Inflammatory macrophage (primary cell): ENCODE measurements at regions not wholly inside any gene's neighbourhood (a gene's known extent, or its start where the extent isn't known, plus 50 kb on each side); places are given as distances from the start of the nearest gene placed in this dataset.

Experiments used
- DNase-seq, 2 donors: peaks; one replicate each; pipeline ENCODE4 v3.0.0-alpha.2; 2020 to 2022

DNA sequence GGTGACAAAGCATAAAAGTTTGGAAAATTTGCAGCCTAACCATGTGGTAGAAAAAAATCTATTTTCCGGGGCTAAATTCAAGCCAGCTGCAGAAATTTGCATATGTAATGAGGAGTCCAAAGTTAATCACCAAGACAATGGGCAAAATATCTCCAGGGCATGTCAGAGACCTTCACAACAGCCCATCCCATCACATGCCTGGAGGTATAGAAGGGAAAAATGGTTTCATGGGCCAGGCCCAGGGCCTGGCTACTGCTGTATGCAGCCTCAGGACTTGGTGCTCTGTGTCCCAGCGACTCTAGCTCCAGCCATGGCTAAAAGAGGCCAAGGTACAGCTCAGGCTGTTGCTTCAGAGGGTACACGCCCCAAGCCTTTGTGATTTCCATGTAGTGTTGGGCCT lies 655.8 kb upstream of the MGAT4C start:
- DNase-seq: no peak

DNA sequence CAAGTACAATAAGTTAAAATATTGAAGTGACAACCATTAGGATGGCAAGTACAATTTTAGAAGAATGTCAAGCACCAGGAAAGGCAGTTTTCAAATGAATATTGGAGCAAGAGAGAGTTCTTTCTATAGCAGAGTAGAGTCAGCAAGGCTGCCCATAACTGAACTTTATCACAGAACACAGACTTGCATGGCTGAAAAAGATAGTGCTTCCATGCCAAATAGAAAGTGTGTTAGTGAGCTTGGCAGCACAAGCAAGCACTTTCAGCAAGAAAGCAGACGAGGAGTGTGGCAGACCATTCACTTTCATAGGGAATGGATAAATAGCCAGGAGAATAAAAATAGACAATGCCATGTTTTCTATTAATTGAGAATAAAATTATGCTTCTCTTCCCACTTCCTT lies 647.0 kb upstream of the MGAT4C start:
- DNase-seq: no peak

DNA sequence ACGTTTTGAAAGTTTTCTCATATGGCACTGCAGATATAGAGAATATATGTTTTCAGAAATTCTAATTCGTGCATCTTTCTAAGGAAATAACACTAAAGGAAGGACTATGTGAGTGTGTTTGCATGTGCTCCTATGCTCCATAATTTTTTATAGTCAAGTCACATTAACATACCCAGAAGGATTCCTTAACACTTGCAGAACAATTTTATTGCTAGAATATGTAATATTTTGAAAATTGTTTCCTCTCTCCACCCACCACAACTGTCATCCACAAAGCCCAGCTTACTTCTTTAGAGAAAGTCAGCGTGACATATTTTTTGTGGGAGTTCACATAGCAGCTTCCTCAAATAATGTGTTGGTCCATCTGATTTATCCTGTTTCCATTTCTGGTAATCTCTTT lies 604.6 kb upstream of the MGAT4C start:
- DNase-seq: no peak

DNA sequence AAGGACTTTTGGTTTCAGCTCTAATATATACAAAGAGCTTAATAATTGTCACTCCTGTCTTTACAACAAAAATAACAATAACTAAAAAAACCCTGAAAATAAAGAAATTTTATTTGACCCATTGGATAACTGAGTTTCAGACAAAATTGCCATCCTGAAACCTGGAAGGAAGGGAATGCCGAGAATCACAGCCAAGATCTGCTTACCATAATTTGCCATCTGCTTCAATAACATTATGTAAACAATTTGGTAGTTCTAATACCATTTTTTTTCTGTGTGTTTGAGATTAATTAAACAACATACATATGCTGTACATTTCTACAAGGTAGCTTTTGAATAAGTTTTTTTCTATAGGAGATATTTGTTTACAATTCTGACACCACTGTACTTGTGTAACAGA lies 596.3 kb upstream of the MGAT4C start:
- DNase-seq: no peak

DNA sequence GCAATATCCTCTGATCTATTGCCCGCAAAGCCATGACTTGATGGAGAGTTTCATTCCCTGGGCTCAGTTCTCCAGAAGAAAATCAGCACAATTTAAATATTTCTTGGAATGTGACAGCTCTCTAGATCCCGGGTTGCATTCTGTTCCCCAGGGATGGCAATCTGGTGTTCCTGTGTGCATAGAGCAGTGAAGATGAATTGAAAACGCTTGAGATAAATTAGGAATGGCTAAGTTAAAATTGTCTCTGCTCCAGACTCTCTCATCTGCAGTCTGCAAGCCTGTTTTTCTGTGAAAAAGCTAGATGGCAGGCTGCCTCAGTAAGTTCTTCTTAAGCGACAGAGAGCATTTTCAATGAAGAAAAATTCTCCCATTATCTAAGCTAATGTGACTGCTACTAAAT lies 582.5 kb upstream of the MGAT4C start:
- no peak for DNase-seq

DNA sequence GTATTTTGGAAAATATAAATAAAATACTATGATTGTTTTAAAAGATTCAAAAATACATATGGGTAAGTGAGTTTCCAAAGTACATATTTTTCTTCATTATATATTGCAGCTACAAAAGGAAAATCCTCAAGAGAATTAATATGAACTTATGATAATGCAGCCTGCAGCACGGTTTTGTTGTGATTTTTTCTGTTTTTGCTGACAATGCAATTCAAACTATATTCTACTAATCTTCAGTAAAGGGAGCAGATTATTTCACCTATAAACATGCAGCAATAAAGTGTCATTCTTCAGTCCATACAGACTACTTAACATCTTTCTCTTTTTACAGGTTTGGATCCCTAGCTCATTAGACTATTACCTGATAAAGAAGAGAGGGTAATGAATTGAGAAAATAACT lies 582.1 kb upstream of the MGAT4C start:
- DNase-seq: no peak

DNA sequence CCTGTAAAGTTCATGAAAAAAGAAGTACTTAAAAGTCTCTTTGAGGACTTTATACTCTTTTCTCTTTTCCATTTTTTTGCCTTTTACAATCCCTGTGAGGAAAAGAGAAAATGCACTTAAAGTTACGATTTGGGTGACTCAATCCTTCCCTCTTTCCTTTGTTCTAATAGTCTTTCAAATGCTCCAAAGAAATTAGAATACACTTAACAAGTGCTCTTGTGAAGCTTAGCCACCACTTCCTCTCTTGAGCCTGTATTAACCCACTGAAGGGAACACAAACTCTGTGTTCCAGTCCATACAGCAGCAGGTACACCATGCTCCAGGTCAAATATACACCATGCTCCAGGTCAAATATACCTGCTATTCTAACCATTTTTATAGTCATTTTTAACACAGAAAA lies 581.1 kb upstream of the MGAT4C start:
- DNase-seq: no peak

DNA sequence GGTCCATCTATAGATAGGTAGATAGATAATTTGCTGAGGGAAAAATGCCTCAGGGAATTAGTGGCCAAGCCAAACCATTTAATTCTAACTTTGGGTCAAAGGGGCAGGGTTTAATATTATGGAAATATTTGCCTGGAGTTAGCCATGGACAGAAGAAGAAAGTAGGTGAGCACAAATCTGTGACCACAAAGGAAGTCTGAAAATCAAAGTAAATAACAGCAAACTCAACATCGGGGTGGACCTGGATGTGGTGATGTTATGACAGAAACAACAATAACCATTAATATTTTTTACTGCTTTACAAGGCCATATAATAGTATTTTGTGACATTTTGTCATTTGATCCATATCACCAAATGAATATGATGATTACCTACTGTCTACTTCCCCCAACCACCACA lies 578.0 kb upstream of the MGAT4C start:
- no peak for DNase-seq

DNA sequence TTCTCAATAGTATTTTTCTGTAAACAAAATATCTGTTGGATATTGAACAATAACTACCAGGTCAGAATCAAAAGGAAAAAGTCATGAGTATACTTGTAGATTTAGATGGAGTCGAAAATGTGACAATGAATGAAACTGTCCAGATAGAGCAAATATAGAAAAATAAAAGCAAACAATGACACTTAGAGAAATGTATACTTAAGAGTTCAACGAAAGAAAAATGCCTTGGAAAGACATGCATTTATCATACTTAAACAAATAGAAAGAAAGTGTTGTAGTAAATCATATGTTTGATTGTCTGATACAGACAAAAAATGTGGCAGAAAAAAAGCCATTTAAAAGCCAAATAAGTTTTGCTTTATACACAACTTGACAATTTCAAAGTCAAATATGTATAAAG lies 571.2 kb upstream of the MGAT4C start:
- no peak for DNase-seq

DNA sequence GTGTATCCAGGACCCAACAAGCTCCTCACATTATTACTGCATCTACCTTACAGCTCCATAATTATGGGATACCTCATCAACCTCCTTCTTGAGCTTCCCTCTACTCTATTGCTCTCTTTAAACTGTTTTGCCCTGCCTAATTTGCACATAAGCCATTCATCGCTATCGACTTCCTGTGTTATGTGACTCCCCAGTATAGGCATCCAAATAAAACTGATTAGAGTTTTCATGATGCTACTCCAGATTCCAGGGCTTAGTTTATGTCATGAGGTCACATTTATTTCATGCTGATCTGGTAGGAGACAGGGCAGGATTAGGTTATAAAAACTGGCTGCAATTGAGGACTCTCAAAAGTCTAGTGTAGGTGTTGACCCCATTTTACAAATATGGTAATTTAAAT lies 569.9 kb upstream of the MGAT4C start:
- DNase-seq: no peak

DNA sequence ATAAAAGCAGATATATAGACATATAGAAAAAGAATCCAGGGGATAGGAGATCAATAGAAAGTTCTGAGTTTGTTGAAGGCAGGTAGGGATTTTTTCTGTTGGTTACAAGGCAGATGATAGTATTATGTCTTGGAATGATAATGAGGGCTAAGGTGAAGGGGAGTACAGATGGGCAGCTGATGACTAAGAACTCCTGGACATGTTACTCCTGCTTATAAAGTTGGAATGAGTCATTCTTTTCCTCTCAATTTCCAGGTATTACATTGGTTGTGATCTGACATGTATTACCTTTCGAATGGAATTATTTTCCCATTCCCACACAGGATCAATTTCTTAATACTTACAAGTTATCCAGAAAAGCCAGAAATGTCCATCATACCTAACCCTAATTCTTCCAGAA lies 545.2 kb upstream of the MGAT4C start:
- no peak for DNase-seq

DNA sequence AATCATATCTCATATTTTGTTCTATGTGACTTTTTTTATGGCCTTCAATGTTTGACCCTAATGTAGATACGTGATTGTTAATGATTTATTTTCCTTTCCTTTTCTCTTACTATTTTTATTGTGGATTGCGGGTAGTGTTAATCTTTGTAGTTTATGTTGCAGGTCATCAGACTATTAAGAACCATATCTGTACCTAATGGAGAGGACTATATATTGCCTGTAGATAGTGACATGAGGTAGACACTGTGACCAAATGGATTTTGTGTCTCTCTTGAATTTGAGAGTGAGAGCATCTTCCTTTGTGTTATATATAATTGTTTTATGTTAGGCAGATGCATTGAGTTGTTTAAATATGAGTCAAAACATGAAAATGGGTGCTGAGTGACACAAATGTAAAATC lies 543.4 kb upstream of the MGAT4C start:
- DNase-seq: no peak

DNA sequence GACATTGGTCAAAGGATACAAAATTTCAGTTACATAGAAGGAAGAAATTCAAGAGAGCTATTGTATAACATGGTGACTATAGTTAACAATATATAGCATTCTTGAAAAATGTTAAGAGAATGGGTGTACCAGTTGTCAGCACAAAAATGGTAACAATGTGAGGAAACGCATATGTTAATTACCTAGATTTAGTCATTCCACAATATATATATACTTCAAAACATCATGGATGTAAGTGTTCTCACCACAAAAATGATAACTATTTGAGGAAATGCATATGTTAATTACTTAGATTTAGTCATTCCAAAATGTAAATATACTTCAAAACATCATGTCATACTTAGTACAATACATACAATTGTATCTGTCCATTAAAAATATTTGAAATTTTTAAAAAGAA lies 540.4 kb upstream of the MGAT4C start:
- no peak for DNase-seq

DNA sequence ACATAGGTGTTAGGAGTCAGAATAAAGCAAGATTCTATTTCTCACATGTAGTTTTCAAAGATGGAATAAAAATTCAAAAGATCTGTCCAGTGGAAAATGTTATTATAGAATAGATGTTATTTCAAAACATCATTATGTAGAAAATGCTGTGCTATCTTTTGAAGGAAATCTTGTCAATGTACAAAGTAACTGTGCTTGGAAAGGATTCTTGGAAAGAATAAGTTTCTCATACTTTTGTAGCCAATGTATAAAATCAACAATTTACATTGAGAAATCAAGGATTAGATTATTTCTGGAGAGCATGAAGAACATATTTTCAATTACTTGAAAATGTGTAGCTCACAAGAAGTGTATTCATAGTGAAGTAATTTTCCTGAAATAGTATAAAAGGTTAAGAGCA lies 532.5 kb upstream of the MGAT4C start:
- DNase-seq: no peak

DNA sequence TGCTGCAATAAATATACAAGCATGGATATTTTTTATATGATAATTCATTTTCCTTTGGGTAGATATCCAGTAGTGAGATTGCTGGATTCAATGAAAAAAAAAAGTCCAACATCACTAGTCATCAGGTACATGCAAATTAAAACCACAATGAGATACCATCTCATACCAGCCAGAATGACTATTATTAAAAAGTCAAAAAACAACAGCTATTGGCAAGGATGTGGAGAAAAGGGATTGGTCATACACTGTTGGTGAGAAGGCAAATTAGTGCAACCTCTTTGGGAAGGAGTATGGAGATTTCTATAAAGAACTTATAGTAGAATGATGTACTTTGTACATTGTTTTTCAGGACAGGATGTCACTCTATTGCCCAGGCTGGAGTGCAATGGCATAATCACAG lies 531.2 kb upstream of the MGAT4C start:
- no peak for DNase-seq

DNA sequence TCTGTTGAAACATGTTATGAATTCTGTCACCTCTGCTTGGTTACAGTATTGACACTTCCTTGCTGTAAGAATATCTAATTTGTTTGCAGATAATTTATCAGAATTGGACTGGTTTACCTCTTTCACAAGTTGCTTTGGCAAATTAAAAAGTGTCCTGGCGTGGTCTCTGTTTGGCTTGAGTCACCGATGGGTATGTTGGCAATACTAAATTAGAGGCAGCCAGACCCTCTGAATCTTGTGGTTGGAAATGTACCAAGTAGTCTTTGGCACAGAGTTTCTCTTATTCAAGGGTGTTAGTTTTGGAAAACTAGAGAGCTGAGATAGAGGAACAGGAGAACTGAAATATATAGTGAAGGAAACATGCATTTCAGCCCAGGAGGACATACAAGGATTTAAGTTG lies 521.1 kb upstream of the MGAT4C start:
- DNase-seq: no peak

DNA sequence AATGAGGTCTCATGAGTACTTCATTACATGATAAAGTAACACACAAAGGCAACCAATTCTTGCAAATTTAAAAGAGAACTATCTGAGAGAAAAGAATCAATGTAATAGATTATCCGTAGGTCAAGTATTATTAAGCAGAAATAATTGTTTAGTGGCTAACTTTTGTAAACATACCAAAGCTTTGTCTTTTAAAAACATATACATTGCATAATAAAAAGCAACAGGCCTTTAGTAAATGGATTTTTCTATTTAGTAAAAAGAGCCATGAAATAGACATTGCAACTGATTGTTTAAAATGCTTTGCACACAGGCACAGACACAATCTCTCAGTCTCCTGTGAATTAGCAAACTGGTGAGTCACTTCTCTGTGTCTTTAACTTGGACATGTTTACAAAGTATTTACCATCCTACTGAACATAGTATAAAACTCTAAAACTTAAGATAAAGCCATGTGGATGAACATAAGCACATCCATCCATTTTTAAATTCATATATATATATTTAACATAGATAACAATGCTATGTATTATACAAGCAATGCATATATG lies 518.7 kb upstream of the MGAT4C start:
- no peak for DNase-seq

DNA sequence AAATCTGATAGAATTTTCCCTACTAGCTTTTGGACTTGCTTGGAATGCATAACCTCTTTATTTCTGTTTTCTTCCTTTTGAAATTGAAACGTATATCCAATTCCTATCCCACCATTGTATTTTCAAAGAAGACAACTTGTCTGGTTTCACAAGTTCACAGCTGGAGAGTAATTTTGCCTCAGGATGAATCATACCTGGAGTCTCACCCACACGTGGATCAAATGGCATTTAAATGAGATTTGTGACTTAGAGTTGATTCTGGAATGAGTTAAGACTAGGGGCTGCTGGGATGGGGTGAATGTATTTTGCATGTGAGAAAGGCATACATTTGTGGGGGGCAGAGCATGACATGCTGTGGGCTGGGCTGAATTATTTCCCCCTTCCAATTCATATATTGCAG lies 516.5 kb upstream of the MGAT4C start:
- no peak for DNase-seq

DNA sequence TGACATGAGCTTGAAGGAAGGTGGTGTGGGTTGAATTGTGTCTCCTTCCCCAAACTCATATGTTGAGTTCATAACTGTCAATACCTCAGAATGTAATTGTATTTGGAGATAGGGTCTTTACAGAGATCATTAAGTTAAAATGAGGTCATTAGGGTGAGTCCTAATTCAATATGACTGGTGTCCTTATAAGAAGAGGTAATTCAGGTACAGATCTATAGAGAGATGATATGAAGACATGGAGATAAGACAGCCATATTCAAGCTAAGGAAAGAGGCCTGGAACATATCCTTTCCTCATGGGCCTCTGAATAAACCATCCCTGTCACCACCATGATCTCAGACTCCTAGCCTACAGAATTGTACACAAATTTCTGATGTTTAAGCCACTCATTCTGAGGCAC lies 514.7 kb upstream of the MGAT4C start:
- no peak for DNase-seq

DNA sequence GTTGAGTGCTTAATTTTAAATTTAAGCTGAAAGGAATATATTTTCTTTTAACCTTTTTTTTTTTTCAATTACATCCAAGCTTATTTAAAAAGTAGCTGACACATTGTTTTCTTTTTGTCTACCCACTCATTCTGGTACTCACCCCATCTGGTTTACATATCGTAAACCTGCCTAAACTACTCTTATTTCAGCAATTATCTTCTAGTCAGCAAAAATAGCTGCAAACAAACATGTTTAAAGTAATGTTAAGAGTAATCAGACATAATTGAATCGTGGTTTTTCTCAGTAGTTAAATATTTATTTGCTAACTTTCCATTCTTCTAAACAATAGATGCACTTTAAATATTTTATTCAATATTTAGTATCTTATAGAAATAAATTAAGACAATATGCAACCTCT lies 492.7 kb upstream of the MGAT4C start:
- DNase-seq: no peak

DNA sequence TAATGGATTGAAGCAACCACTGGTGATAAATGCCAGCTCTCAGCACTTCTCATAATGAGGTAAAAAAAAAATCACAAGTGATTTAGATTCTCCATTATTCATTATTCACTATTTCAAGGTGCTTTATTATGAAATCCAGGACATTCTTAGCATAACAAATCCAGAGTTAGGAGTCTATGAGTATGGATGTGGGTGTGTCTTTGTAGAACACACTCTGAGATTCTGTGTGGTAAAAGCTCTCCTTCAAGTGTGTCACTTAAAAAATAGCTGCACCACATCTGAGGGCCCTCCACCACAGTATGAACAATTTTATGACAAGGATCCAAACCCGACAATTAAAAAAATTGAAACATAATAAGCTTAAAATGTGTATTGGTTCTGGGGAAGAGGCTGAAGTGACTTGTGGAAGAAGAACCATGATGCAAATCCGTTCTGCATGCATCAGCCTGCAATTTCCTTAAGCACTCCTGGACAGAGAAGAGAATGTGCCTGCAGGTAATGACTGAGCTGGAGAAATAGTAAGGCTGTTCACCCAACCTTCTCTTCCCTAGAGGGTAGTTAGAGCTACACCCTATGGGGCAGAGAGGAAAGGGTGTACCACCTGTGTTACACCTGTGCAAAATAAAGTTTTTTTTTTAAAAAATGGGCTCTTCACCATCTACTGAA lies 488.5 kb upstream of the MGAT4C start:
- DNase-seq: no peak

DNA sequence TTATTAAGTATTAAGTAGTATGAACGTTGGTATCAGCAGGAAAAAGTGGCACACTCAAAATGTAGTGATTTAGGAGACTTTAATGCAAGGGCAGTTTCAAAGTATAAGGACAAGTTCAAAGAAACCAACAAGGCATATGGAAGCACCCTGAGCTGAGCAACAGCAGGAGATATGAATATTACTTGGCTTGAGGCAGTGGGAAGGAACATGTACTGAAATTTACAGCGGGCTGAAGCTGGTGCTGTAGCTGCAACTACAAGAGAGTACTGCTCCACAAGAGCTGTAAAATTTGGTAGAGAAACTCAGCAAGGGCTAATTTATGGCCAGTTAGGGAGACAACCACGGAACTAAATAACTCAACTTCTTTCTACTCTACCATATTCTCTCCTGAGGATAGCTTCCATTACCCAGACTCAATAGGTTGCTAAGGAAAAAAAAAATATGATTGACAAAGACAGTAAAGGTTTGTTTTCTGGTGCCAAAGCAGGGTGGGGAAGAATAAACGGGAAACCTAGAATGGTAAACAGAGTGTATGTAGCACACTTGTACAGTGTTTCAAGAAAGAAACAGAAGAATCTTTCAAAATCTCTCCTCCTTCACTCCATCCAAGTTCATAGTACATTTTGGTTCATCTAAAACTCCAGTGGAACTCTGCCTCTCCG lies 487.8 kb upstream of the MGAT4C start:
- no peak for DNase-seq

DNA sequence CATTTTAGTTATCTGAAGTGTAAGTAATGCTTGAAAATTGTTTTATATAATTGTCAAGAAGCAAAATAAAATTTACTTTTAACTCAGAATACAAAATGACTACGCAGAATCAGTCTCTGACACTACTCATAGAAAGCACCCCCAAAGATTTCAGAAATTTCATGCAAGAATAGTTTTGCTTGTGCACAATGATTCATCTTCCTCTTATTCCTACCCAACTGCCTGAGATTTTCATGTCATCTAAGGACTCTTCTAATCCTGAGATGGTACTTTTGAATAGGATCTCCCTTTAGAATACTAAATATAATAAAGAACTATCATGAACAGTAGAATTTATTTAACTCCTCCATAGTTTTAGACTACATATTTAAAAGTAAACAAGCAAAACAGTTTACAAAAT lies 485.3 kb upstream of the MGAT4C start:
- no peak for DNase-seq

DNA sequence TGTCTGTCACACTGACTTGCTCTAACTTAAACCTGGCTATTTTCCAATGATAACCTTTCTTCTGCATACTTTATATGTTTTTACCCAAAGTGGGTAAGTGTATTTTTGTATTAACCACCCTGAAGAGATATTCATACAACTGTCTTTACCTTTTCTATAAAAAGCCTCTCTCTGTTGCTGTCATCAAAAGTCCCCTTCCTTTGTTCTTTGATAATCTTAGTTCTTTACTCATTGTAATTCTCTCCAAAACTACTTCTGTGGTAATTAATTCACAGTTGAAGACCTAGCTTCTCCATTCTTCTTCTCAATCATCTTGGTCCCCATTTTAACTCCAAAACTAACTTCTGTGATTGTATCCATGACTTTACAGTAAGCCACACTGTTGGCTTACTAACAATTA lies 479.7 kb upstream of the MGAT4C start:
- no peak for DNase-seq

DNA sequence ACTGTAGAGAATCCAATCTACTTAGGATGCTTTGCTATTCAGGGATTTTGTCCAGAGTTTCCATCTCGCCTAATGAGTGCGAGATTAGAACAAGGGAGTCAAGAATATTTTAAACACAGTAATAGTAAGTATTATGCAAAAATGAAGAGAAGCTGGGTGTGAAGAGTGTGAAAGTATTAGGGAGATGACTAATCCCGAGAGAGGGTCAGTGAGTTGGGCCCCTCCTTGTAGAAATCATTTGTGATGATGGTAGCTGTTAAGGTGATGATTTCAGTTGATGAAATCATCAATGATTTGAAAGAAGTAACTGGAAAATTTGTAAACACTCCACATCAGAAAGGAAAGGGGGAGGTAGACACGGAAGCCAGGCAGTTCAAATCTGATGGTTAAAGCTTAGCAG lies 478.9 kb upstream of the MGAT4C start:
- DNase-seq: no peak
